SW480 (cell line): ENCODE measurements at regions not wholly inside any gene's neighbourhood (a gene's known extent, or its start where the extent isn't known, plus 50 kb on each side); places are given as distances from the start of the nearest gene placed in this dataset.

Experiments
- DNase-seq: peaks from one replicate; pipeline ENCODE4 v3.0.0-alpha.2; 2016; ENCODE audit warnings: low spot score

- DNase-seq: no peak
Observed at GRCh38 chr4:8526363-8526855, 53.8 kb upstream of the GPR78 start.

- DNase-seq: peak; percentile 28
Observed at GRCh38 chr4:8528713-8529112, 51.5 kb upstream of the GPR78 start.
